ENCODE measurements at regions not wholly inside any gene's neighbourhood (a gene's known extent, or its start where the extent isn't known, plus 50 kb on each side); places are given as distances from the start of the nearest gene placed in this dataset.

GRCh38 chr2:181152226-181152625 lies 171.8 kb downstream of the UBE2E3 start:
- DNase-seq = no peak

GRCh38 chr2:181152701-181153100 lies 172.3 kb downstream of the UBE2E3 start:
- DNase-seq = no peak

- no peak for DNase-seq
Observed at GRCh38 chr2:181153886-181154285, 173.5 kb downstream of the UBE2E3 start.

GRCh38 chr2:181157326-181157725 lies 176.9 kb downstream of the UBE2E3 start:
- DNase-seq = no peak

GRCh38 chr2:181158427-181158826 lies 178.0 kb downstream of the UBE2E3 start:
- no peak for DNase-seq

GRCh38 chr2:181161615-181162014 lies 181.2 kb downstream of the UBE2E3 start:
- DNase-seq = no peak

GRCh38 chr2:181163139-181163538 lies 182.7 kb downstream of the UBE2E3 start:
- no peak for DNase-seq

- DNase-seq = no peak
Observed at GRCh38 chr2:181163691-181164090, 183.3 kb downstream of the UBE2E3 start.

GRCh38 chr2:181164699-181165098 lies 184.3 kb downstream of the UBE2E3 start:
- no peak for DNase-seq

GRCh38 chr2:181165199-181165868 lies 184.9 kb downstream of the UBE2E3 start:
- no peak for DNase-seq

GRCh38 chr2:181169503-181169902 lies 189.1 kb downstream of the UBE2E3 start:
- DNase-seq = no peak

- DNase-seq = no peak
Observed at GRCh38 chr2:181170256-181170655, 189.9 kb downstream of the UBE2E3 start.

GRCh38 chr2:181172676-181173075 lies 192.3 kb downstream of the UBE2E3 start:
- DNase-seq = no peak

GRCh38 chr2:181174611-181175580 lies 194.5 kb downstream of the UBE2E3 start:
- DNase-seq = no peak

GRCh38 chr2:181176540-181176939 lies 196.1 kb downstream of the UBE2E3 start:
- DNase-seq = no peak

GRCh38 chr2:181177376-181177775 lies 197.0 kb downstream of the UBE2E3 start:
- no peak for DNase-seq

GRCh38 chr2:181178130-181178529 lies 197.7 kb downstream of the UBE2E3 start:
- no peak for DNase-seq

GRCh38 chr2:181178823-181179412 lies 198.5 kb downstream of the UBE2E3 start:
- DNase-seq = no peak

GRCh38 chr2:181183878-181184542 lies 203.6 kb downstream of the UBE2E3 start:
- no peak for DNase-seq

- no peak for DNase-seq
Observed at GRCh38 chr2:181185421-181185820, 205.0 kb downstream of the UBE2E3 start.

GRCh38 chr2:181185948-181186347 lies 205.5 kb downstream of the UBE2E3 start:
- no peak for DNase-seq

- DNase-seq = no peak
Observed at GRCh38 chr2:181188605-181189004, 208.2 kb downstream of the UBE2E3 start.

- DNase-seq = peak; percentile 54
Observed at GRCh38 chr2:181189951-181190350, 209.5 kb downstream of the UBE2E3 start.
